Mesothelial cell of epicardium (in vitro differentiated cells): ENCODE measurements at regions not wholly inside any gene's neighbourhood (a gene's known extent, or its start where the extent isn't known, plus 50 kb on each side); places are given as distances from the start of the nearest gene placed in this dataset.
"Not testable (repeated sequence)": the region's sequence is repeated elsewhere in the genome, so short reads cannot be mapped to it uniquely, and the experiment has no call there.

Experiments used
- DNase-seq, 2 experiments: peaks; one replicate each; pipeline ENCODE4 v3.0.0; 2021; ENCODE audit warnings: low spot score in 2 of 2; ENCODE audit not compliant: unreplicated experiment in 2 of 2
- H3K27ac Mint-ChIP-seq: 2 replicates; pipeline ENCODE4 v1.8.0; 2021; ENCODE audit warnings: mixed read lengths
- H3K27me3 Mint-ChIP-seq: 2 replicates; pipeline ENCODE4 v1.8.0; 2021; ENCODE audit warnings: low read depth, mixed read lengths
- H3K36me3 Mint-ChIP-seq: 2 replicates; pipeline ENCODE4 v1.8.0; 2021; ENCODE audit warnings: mixed read lengths
- H3K4me1 Mint-ChIP-seq: 2 replicates; pipeline ENCODE4 v1.8.0; 2021; ENCODE audit warnings: mixed read lengths
- H3K4me3 Mint-ChIP-seq: 2 replicates; pipeline ENCODE4 v1.8.0; 2021; ENCODE audit warnings: mild to moderate bottlenecking, moderate library complexity, mixed read lengths
- H3K9me3 Mint-ChIP-seq: 2 replicates; pipeline ENCODE4 v1.8.0; 2021; ENCODE audit warnings: mixed read lengths
- CTCF ChIP-seq: fragments of 200-600 bp; sonication (generic); IDR thresholded peaks from one replicate; pipeline ENCODE4 v1.5.0; 2021; ENCODE audit warnings: antibody characterized with exemption; ENCODE audit not compliant: unreplicated experiment

GRCh38 chr2:189982087-189982486 lies 80.4 kb downstream of the MSTN start:
- H3K27ac Mint-ChIP-seq, result no peak overlapping the region
- DNase-seq, result no peak
- peaks cover 10% of the 10 kb centered on the region for H3K36me3 Mint-ChIP-seq
- no peaks in the 10 kb centered on the region for H3K27me3 Mint-ChIP-seq
- H3K9me3 Mint-ChIP-seq, result peaks cover 73% of the 10 kb centered on the region
- no peak for TF ChIP-seq CTCF
- H3K4me1 Mint-ChIP-seq, result no peaks in the 10 kb centered on the region
- H3K4me3 Mint-ChIP-seq, result no peak overlapping the region

GRCh38 chr2:189976488-189976887 lies 86.0 kb downstream of the MSTN start:
- not testable (repeated sequence) for H3K27ac Mint-ChIP-seq, H3K4me3 Mint-ChIP-seq, H3K27me3 Mint-ChIP-seq, H3K4me1 Mint-ChIP-seq, DNase-seq, H3K36me3 Mint-ChIP-seq
- H3K9me3 Mint-ChIP-seq, result peaks cover 43% of the 10 kb centered on the region

GRCh38 chr2:189960346-189960745 lies 102.2 kb downstream of the MSTN start:
- Mint-ChIP-seq H3K27me3 (peaks cover 3% of the 10 kb centered on the region), H3K9me3 (peaks cover 20% of the 10 kb centered on the region), H3K4me1 (peaks cover 8% of the 10 kb centered on the region), H3K36me3 (no peaks in the 10 kb centered on the region), H3K4me3 (no peak overlapping the region), H3K27ac (no peak overlapping the region)
- TF ChIP-seq CTCF, result no peak
- DNase-seq, result no peak

- Mint-ChIP-seq H3K27me3 (peaks cover 3% of the 10 kb centered on the region), H3K4me1 (peaks cover 8% of the 10 kb centered on the region), H3K9me3 (peaks cover 12% of the 10 kb centered on the region), H3K4me3 (no peak overlapping the region), H3K27ac (no peak overlapping the region), H3K36me3 (no peaks in the 10 kb centered on the region)
- DNase-seq, result no peak
- TF ChIP-seq CTCF, result no peak
Observed at GRCh38 chr2:189959450-189959849, 103.1 kb downstream of the MSTN start.

GRCh38 chr2:189954989-189955388 lies 107.5 kb downstream of the MSTN start:
- Mint-ChIP-seq H3K4me1 (peaks cover under 1% of the 10 kb centered on the region), H3K36me3 (no peaks in the 10 kb centered on the region), H3K9me3 (peaks cover 10% of the 10 kb centered on the region), H3K4me3 (no peak overlapping the region), H3K27me3 (no peaks in the 10 kb centered on the region), H3K27ac (no peak overlapping the region)
- no peak for TF ChIP-seq CTCF
- no peak for DNase-seq

GRCh38 chr2:189952536-189953109 lies 109.9 kb downstream of the MSTN start:
- no peak for TF ChIP-seq CTCF
- no peak overlapping the region for H3K27ac Mint-ChIP-seq
- no peaks in the 10 kb centered on the region for H3K36me3 Mint-ChIP-seq
- DNase-seq, result no peak
- H3K4me1 Mint-ChIP-seq, result no peaks in the 10 kb centered on the region
- no peaks in the 10 kb centered on the region for H3K27me3 Mint-ChIP-seq
- peaks cover 10% of the 10 kb centered on the region for H3K9me3 Mint-ChIP-seq
- no peak overlapping the region for H3K4me3 Mint-ChIP-seq
